ENCODE measurements at regions not wholly inside any gene's neighbourhood (a gene's known extent, or its start where the extent isn't known, plus 50 kb on each side); places are given as distances from the start of the nearest gene placed in this dataset.
"Not testable (repeated sequence)": the region's sequence is repeated elsewhere in the genome, so short reads cannot be mapped to it uniquely, and the experiment has no call there.

DNA sequence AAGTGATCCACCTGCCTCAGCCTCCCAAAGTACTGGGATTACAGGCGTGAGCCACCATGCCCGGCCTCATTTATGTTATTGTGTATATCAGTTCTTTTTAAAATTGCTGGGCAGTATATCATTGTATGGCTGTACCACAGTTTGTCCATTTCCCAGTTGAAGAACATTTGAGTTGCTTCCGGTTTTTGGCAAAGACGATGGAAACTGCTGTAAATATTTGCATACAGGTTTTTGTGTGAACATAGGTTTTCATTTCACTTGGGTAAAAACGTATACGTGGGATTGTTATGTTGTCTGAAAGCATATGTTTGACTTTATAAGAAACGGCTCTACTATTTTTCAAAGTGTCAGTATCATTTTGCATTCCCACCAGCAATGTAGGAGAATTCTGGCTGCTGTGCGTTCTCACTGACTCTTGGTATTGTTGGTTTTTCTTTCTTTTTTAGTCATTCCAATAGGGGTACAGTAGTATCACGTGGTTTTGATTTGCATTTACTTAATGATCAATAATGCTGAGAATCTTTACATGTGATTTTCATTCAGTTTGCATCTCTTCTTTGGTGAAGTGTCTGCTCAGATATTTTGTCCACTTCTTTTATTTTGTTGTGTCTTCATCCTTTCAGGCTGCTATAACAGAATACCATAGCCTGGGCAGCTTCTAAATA, 63.2 kb upstream of the GOT2 start:
- no peak overlapping the region for H3K27ac ChIP-seq
- TF ChIP-seq, protein P1, sequence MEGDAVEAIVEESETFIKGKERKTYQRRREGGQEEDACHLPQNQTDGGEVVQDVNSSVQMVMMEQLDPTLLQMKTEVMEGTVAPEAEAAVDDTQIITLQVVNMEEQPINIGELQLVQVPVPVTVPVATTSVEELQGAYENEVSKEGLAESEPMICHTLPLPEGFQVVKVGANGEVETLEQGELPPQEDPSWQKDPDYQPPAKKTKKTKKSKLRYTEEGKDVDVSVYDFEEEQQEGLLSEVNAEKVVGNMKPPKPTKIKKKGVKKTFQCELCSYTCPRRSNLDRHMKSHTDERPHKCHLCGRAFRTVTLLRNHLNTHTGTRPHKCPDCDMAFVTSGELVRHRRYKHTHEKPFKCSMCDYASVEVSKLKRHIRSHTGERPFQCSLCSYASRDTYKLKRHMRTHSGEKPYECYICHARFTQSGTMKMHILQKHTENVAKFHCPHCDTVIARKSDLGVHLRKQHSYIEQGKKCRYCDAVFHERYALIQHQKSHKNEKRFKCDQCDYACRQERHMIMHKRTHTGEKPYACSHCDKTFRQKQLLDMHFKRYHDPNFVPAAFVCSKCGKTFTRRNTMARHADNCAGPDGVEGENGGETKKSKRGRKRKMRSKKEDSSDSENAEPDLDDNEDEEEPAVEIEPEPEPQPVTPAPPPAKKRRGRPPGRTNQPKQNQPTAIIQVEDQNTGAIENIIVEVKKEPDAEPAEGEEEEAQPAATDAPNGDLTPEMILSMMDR (conservative IDR thresholded peaks at IDR 0.05) = no peak

DNA sequence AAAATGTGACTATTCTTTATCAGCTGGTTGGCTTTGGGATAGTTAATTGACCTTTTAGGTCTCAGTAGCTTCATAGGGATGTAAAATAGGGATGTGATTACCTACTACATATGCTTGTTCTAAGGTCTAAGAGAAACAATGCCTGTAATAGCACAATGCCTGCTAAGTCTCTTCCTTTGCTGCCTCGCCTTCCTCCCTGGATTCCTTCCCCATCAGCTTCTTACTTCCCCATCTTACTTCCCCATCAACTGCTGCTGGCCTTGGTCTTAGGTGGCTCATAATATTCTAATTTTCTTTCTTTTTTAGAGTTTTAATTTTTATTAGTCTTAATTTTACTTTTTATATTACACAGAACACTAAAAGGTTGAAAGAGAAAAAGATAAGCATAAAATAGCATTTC, 59.2 kb upstream of the GOT2 start:
- TF ChIP-seq, protein P1 (conservative IDR thresholded peaks at IDR 0.05) = no peak
- no peak overlapping the region for H3K27ac ChIP-seq

DNA sequence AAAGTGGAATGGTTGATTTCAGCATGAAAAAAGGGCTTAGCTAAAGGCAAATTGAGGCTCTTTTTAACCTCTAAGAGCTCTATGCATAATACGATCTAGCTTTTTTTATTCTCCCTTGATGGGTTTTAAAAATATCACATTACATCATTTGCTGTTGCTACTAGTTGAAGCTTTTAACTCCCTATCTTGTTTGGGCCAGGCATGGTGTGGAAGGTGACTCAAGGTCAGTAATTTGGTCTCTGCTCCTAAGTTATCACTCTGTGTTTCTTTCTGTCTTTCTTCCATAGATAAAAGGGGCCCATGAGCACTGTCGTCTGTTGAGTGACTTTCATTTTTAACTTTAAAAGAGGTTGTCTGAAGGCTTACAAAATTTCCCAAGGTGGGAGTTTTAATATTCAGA, 58.1 kb upstream of the GOT2 start:
- H3K27ac ChIP-seq = no peak overlapping the region
- TF ChIP-seq, protein P1 (conservative IDR thresholded peaks at IDR 0.05) = no peak

DNA sequence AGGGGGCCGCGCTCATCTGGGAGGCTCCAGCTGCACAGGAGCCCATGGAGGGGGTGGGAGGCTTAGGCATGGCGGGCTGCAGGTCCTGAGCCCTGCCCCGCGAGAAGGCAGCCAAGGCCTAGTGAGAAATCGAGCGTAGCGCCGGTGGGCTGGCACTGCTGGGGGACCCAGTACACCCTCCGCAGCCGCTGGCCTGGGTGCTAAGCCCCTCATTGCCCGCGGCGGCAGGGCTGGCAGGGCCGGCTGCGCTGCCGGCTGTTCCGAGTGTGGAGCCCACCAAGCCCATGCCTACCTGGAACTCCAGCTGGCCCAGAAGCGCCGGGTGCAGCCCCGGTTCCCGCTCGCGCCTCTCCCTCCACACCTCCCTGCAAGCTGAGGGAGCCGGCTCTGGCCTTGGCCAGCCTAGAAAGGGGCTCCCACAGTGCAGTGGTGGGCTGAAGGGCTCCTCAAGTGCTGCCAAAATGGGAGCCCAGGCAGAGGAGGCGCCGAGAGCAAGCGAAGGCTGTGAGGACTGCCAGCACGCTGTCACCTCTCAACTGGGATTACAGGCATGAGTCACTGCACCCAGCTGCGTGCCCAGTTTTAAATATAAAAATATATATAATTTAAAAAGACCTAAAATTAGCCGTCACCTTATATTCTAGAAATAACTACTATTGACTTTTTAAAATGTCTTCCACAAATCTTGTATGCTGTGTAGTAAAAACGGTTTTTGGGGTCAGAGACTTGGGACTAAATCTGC, 56.9 kb upstream of the GOT2 start:
- not testable (repeated sequence) for H3K27ac ChIP-seq

DNA sequence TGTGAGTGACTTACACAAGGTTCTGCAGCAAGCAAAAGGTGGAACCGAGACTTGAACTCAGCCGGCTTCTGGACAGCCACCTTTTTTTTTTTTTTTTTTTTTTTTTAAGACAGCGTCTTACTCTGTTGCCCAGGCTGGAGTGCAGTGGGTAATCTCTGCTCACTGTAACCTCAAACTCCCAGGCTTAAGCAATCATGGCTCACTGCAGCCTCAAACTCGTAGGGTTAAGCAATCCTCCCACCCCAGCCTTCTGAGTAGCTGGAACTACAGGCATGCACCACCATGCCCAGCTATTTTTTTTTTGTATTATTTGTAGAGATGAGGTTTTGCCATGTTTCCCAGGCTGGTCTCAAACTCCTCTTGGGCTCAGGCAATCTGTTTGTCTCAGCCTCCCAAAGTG, 55.2 kb upstream of the GOT2 start:
- H3K27ac ChIP-seq = no peak overlapping the region
- TF ChIP-seq, protein P1 (conservative IDR thresholded peaks at IDR 0.05) = no peak
